GM21515 (cell line): ENCODE measurements at regions not wholly inside any gene's neighbourhood (a gene's known extent, or its start where the extent isn't known, plus 50 kb on each side); places are given as distances from the start of the nearest gene placed in this dataset.

Experiments used
- ATAC-seq: cut with Tn5 transposase; IDR thresholded peaks from one replicate; pipeline ENCODE4 v1.9.1; 2021; ENCODE audit not compliant: unreplicated experiment

DNA sequence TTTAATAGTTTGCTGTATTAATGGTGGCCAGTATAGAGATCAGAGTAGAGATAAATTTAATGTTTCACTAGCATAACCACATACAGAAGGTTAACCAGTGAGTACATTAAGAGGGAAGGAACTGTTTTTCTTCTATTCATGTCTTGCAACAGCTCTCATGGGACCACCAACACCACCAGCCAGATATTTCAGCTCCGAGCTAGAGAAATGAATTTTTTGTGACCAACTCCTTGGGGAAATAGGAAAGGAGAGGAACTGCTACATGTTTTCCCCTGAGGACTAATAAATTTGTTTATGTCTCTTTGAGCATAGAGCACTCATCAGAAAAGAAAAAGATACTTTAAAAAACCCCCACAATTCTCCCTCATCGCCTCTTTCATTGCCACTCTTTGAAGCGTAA lies 247.5 kb downstream of the MBNL1 start:
- no peak for ATAC-seq

GRCh38 chr3:152517502-152517901 lies 248.8 kb downstream of the MBNL1 start:
- ATAC-seq: no peak

DNA sequence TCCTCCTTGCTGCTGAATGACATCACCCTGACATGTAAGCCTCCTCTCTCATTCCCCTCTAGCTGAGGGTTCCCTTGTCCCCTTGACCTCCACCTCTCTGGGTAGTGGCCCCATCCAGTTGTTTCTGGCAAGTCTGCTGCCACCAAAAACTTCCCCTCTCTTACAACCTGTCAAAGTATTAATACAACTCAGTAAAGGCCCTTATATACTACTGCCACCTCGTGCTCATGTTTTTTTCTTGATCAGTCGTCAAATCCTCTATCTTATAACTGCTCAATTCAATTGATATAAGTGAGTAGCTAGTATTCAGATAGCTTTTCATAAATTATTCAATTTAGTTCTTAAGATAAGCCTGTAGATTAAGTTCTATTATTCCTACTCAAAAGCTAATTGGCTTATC lies 249.6 kb downstream of the MBNL1 start:
- ATAC-seq: no peak

DNA sequence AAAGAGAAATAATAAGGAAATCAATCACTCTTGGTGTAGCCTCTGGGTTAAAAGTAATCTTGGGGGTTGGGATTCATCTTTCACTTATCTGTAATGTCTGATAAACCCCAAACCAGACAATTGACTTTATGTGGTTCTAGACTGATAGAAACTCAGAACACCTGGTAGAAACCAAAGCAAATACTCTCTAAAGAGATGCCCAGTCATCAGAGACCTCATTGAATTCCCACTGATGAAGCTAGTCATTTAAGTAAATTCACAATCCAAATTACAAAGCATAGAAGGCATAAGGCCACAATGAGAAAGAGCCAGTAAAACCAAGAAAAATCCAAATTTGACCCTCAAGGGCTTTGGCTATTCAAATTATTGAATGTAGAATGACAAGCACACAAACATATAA lies 250.6 kb downstream of the MBNL1 start:
- ATAC-seq: peak; percentile 51

GRCh38 chr3:152522036-152522435 lies 253.3 kb downstream of the MBNL1 start:
- ATAC-seq: no peak

- peak; percentile 60 for ATAC-seq
These were observed 255.7 kb downstream of the MBNL1 start for GRCh38 chr3:152524198-152525140.

DNA sequence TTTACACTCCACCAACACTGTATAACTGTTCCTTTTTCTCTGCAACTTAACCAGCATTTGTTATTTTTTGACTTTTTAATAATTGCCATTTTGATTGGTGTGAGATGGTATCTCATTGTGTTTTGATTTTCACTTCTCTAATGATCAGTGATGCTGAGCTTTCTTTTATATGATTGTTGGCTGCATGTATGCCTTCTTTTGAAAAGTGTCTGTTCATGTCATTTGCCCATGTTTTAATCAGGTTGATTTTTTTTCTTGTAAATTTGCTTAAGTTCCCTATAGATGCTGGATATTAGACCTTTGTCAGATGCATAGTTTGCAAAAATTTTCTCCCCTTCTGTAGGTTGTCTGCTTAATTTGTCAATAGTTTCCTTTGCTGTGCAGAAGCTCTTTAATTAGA lies 263.0 kb downstream of the MBNL1 start:
- ATAC-seq: no peak

- ATAC-seq: no peak
These were observed 269.8 kb downstream of the MBNL1 start for GRCh38 chr3:152538518-152538917.

- ATAC-seq: peak; percentile 62
These were observed 270.5 kb downstream of the MBNL1 start for GRCh38 chr3:152539191-152539764.

DNA sequence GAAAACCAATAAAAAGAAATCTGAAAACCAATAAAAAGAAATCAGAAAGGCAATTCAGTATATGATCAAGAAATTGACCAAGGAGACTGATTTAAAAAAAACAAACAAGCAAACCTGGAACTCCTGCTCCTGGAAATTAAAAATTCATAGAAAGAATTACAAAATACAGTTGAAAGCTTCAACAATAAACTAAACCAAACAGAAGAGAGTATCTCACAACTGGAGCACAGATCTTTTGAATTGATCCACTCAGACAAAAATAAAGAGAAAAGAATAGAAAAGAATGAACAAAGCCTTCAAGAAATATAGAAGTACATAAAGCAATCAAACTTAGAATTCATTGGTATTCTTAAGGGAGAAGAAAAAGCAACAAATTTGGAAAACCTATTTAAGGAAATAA lies 271.4 kb downstream of the MBNL1 start:
- ATAC-seq: no peak

DNA sequence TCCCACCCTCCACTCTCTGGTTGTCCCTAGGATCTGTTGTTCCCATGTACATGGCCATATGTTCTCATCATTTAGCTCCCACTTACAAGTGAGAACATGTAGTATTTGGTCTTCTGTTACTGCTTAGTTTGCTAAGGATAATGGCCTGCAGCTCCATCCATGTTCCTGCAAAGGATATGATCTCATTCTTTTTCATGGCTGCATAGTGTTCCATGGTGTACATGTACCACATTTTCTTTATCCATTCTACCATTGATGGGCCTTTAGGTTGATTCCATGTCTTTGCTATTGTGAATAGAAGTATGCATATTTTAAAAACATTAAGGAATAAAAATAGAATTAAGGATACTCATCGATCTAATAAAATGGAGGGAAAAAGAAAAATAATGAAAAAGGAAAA lies 278.4 kb downstream of the MBNL1 start:
- ATAC-seq: no peak

GRCh38 chr3:152549263-152549662 lies 280.5 kb downstream of the MBNL1 start:
- ATAC-seq: no peak

DNA sequence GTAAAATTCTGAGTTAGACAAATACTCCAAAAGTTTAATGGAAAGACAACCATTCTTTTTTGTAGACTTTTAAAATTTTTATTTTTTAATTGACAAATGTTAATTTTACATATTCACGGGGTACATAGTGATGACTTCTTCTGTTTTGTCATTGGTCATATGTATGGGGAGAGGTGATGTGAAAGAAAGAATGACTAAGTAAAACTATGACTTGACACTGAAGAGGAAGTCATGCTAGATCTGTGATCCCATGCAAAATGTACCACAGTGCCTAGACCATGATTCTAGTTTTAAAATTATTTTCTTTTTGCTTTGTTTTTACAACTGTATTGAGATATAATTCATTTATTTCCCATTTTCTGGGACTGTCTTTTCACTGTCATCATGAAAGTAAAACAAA lies 281.6 kb downstream of the MBNL1 start:
- ATAC-seq: no peak

GRCh38 chr3:152554980-152555379 lies 280.0 kb upstream of the P2RY1 start:
- no peak for ATAC-seq

DNA sequence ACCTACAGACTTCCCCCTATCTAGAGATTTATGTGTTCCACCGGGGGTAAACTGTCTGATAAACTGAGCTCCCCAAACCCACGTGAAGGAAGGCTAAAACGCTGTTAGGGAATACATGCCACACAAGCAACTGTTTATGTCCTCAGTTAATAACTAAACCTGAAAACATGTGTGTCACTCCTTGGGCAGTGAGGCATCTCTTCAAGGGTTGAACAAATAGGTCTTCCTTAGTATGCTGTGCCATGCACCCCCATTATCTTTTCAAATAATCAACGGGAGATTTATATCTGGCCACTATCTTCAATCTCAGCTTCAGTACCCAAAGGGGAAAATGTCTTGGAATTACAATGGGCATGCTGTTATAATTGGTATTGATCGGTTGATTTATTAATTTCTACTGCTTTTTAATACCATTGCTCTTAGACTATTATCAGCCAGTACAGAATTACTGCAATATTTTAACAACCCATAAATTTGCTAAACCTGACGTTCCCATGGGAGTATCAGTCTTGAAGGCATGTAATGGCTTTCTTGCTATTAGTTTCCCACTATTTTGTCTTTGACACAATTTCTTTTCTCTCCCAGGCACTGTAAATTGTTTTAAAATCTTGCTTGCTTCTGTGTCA lies 279.2 kb upstream of the P2RY1 start:
- ATAC-seq: no peak

DNA sequence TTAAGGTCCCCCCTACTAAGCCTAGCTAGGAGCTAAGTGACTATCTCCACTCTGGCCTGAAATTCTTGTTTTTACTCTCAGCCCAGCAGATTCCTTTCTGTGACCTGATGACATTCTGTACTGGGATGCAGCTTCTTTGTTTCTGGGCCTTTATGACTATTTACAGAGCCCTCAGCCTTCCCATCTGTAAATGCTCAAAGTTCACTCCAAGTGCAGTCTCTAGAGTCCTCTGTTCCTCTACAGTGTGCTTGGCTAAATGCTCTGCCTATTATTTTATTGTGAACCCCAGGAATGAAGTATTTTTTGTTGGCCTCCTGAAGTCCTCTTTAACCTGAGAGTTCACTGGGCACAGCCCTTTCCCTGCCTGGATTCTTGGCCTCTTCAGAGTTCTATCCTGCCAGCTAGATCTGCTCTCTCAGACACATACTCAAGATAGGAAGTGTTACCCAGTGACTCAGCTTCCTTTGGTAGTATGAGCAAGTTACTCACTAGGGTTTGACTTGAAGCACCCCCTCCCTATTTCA lies 278.1 kb upstream of the P2RY1 start:
- peak; percentile 77 for ATAC-seq

DNA sequence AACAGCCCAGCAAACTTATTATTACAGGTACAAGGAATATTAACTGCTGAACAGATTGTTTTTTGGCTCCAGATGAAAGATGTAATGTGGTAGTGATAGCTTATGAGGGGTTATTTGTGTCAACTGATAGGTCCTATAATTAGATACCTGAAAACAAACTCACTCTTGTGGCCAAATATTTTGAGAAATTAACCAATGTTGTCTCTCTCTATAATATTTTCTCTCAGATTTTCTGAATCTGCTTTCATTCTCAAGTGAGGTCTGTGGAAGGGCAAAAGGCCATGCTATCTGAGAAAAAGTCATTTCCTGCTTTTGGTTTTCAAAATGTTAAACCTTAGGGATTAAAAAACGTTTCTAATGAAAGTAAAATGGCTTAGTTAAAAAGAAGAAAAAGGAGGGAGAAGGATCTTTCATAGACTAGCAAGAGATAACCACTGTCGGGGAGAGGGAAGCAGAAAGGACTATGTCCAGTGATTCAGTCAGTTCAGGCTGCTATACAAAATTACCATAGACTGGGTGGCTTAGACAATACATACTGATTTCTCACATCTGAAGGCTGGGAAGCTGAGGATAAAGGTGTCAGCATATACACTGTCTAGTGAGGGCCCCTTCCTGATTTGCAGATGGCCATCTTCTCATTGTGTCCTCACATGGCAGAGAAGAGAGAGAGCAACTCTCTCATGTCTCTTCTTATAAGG lies 277.5 kb upstream of the P2RY1 start:
- ATAC-seq: peak; percentile 66

GRCh38 chr3:152558386-152558785 lies 276.5 kb upstream of the P2RY1 start:
- ATAC-seq: no peak

DNA sequence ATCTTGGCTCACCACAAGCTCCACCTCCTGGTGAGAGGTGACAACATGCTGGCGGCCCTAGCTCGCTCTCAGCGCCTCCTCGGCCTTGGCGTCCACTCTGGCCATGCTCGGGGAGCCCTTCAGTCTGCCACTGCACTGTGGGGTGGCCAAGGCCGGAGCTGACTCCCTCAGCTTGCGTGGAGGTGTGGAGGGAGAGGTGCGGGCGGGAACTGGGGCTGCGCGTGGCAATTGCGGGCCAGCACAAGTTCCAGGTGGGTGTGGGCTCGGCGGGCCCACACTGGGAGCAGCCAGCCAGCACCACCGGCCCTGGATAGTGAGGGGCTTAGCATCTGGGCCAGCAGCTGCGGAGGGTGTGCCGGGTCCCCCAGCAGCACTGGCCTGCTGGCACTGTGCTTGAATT lies 275.7 kb upstream of the P2RY1 start:
- no peak for ATAC-seq

DNA sequence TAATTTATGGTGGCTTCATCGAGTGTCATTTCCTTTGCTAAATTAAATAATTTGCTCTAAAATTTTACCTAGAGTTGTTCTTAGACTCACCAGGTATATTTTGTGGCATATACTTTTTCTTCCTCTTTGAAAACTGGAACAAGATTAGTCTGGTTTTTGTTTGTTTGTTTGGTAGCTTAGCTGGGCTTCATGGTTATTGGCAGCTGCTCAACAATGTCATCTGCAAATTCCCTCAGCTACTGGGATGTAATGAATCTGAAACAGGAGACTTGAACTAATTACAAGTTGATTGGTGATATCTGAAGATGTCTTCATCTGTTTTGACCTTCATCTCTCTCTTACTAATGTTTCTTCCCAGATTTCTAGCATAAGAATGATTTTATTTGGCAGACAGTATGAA lies 270.5 kb upstream of the P2RY1 start:
- no peak for ATAC-seq

DNA sequence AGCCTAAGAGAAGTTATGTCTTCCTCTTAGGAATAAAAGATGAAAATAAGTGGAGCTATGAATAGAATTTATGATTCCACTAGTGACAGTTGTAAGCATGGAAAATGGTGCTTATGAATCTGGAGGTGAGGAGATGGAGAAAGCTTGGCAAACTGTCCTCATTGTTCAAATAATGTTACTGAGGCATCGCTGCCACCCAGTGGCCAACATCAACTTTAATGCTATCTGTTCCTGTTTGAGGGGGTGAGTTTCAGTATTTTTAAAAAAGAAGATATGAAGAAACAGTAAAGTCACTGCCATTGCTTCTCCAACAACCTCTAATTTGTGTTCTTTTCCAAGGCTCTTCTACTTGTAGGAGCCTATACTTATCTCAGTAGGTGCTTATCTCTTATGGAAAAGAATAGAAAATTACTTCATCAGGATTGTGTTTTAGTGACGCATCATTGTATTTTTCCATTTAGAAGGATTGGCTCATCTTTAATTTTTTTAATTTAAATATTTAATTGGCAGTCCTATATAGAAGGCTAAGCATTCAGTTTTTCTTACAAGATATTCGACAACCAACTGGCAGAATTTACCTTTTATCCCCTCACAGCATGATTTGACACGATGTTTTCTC lies 260.4 kb upstream of the P2RY1 start:
- peak; percentile 80 for ATAC-seq
